T-helper 17 cell (primary cell): ENCODE measurements at regions not wholly inside any gene's neighbourhood (a gene's known extent, or its start where the extent isn't known, plus 50 kb on each side); places are given as distances from the start of the nearest gene placed in this dataset.
"Not testable (repeated sequence)": the region's sequence is repeated elsewhere in the genome, so short reads cannot be mapped to it uniquely, and the experiment has no call there.

Experiments used
- ATAC-seq: fragments of 150-1000 bp; cut with Tn5 transposase; 2 replicates; pipeline ENCODE4 v1.10.0; 2021; ENCODE audit warnings: mild to moderate bottlenecking, moderate library complexity
- DNase-seq, 3 donors: peaks; one replicate each; pipeline versions ENCODE4 v3.0.0 to v3.0.0-alpha.2; 2020 to 2021
- H3K9me3 ChIP-seq: one replicate; pipeline ENCODE4 v1.7.0; 2013; ENCODE audit warnings: low read length, mild to moderate bottlenecking; ENCODE audit not compliant: control insufficient read depth, poor library complexity, severe bottlenecking
- H3K27ac Mint-ChIP-seq: one replicate; pipeline ENCODE4 v1.8.0; 2022; ENCODE audit warnings: mild to moderate bottlenecking, moderate library complexity, mixed read lengths
- H3K27me3 Mint-ChIP-seq: one replicate; pipeline ENCODE4 v1.8.0; 2022; ENCODE audit warnings: mixed read lengths
- H3K36me3 Mint-ChIP-seq: one replicate; pipeline ENCODE4 v1.8.0; 2022; ENCODE audit warnings: low read depth, mixed read lengths
- H3K4me1 Mint-ChIP-seq: one replicate; pipeline ENCODE4 v1.8.0; 2022; ENCODE audit warnings: mild to moderate bottlenecking, mixed read lengths
- H3K4me3 Mint-ChIP-seq: one replicate; pipeline ENCODE4 v1.8.0; 2022; ENCODE audit warnings: mild to moderate bottlenecking, moderate library complexity, mixed read lengths

- no peak overlapping the region for H3K4me3 Mint-ChIP-seq
- no peaks in the 10 kb centered on the region for H3K36me3 Mint-ChIP-seq
- no peak overlapping the region for H3K27ac Mint-ChIP-seq
- no peaks in the 10 kb centered on the region for H3K4me1 Mint-ChIP-seq
- H3K27me3 Mint-ChIP-seq = no peaks in the 10 kb centered on the region
- ATAC-seq = no peak
- no peak for DNase-seq
- no peaks in the 10 kb centered on the region for H3K9me3 ChIP-seq
These were observed 282.6 kb downstream of the NUF2 start for GRCh38 chr1:163604321-163604720.

- Mint-ChIP-seq H3K27ac (no peak overlapping the region), H3K36me3 (no peaks in the 10 kb centered on the region), H3K27me3 (no peaks in the 10 kb centered on the region), H3K4me1 (no peaks in the 10 kb centered on the region), H3K4me3 (no peak overlapping the region)
- ATAC-seq (no peak), DNase-seq (no peak)
- no peaks in the 10 kb centered on the region for H3K9me3 ChIP-seq
These were observed 283.1 kb downstream of the NUF2 start for GRCh38 chr1:163604896-163605295.

GRCh38 chr1:163608979-163609378, 287.2 kb downstream of the NUF2 start:
- H3K36me3 Mint-ChIP-seq = no peaks in the 10 kb centered on the region

GRCh38 chr1:163609858-163610257, 288.1 kb downstream of the NUF2 start:
- Mint-ChIP-seq H3K4me3 (no peak overlapping the region), H3K4me1 (no peaks in the 10 kb centered on the region), H3K27ac (no peak overlapping the region), H3K36me3 (no peaks in the 10 kb centered on the region), H3K27me3 (no peaks in the 10 kb centered on the region)
- DNase-seq (no peak), ATAC-seq (no peak)
- no peaks in the 10 kb centered on the region for H3K9me3 ChIP-seq

More at GRCh38 chr1:163608979-163609378, 287.2 kb downstream of the NUF2 start:
- Mint-ChIP-seq H3K4me3 (no peak overlapping the region), H3K27ac (no peak overlapping the region), H3K27me3 (no peaks in the 10 kb centered on the region), H3K4me1 (no peaks in the 10 kb centered on the region)
- H3K9me3 ChIP-seq = no peaks in the 10 kb centered on the region
- DNase-seq (no peak), ATAC-seq (no peak)

- DNase-seq (no peak), ATAC-seq (no peak)
- no peaks in the 10 kb centered on the region for H3K9me3 ChIP-seq
- Mint-ChIP-seq H3K27ac (no peak overlapping the region), H3K36me3 (no peaks in the 10 kb centered on the region), H3K4me3 (no peak overlapping the region), H3K4me1 (no peaks in the 10 kb centered on the region), H3K27me3 (no peaks in the 10 kb centered on the region)
These were observed 288.7 kb downstream of the NUF2 start for GRCh38 chr1:163610486-163610885.

- no peaks in the 10 kb centered on the region for H3K4me1 Mint-ChIP-seq
- H3K36me3 Mint-ChIP-seq = no peaks in the 10 kb centered on the region
- H3K9me3 ChIP-seq = no peaks in the 10 kb centered on the region
- DNase-seq (no peak), ATAC-seq (no peak)
- no peak overlapping the region for H3K27ac Mint-ChIP-seq
- no peaks in the 10 kb centered on the region for H3K27me3 Mint-ChIP-seq
- no peak overlapping the region for H3K4me3 Mint-ChIP-seq
These were observed 292.6 kb downstream of the NUF2 start for GRCh38 chr1:163614361-163614760.

GRCh38 chr1:163628034-163628773, 306.4 kb downstream of the NUF2 start:
- H3K4me1 Mint-ChIP-seq = no peaks in the 10 kb centered on the region
- no peak for ATAC-seq
- H3K36me3 Mint-ChIP-seq = no peaks in the 10 kb centered on the region

GRCh38 chr1:163632269-163632668, 310.5 kb downstream of the NUF2 start:
- Mint-ChIP-seq H3K27me3 (no peaks in the 10 kb centered on the region), H3K36me3 (no peaks in the 10 kb centered on the region), H3K4me3 (no peak overlapping the region), H3K27ac (no peak overlapping the region), H3K4me1 (no peaks in the 10 kb centered on the region)
- no peaks in the 10 kb centered on the region for H3K9me3 ChIP-seq
- no peak for DNase-seq
- no peak for ATAC-seq

More at GRCh38 chr1:163628034-163628773, 306.4 kb downstream of the NUF2 start:
- Mint-ChIP-seq H3K27ac (no peak overlapping the region), H3K27me3 (no peaks in the 10 kb centered on the region), H3K4me3 (no peak overlapping the region)
- H3K9me3 ChIP-seq = no peaks in the 10 kb centered on the region
- DNase-seq = no peak

GRCh38 chr1:163633366-163633765, 311.6 kb downstream of the NUF2 start:
- Mint-ChIP-seq H3K27me3 (no peaks in the 10 kb centered on the region), H3K4me3 (no peak overlapping the region), H3K36me3 (no peaks in the 10 kb centered on the region), H3K27ac (no peak overlapping the region), H3K4me1 (no peaks in the 10 kb centered on the region)
- H3K9me3 ChIP-seq = no peaks in the 10 kb centered on the region
- no peak for ATAC-seq
- DNase-seq = no peak

- not testable (repeated sequence) for H3K27me3 Mint-ChIP-seq, DNase-seq, H3K27ac Mint-ChIP-seq, H3K4me3 Mint-ChIP-seq, H3K9me3 ChIP-seq, H3K4me1 Mint-ChIP-seq, ATAC-seq, H3K36me3 Mint-ChIP-seq
These were observed 323.9 kb downstream of the NUF2 start for GRCh38 chr1:163645676-163646075.

- Mint-ChIP-seq H3K27me3 (no peaks in the 10 kb centered on the region), H3K4me3 (no peak overlapping the region), H3K36me3 (no peaks in the 10 kb centered on the region), H3K27ac (no peak overlapping the region), H3K4me1 (no peaks in the 10 kb centered on the region)
- no peak for DNase-seq
- no peak for ATAC-seq
- no peaks in the 10 kb centered on the region for H3K9me3 ChIP-seq
These were observed 328.9 kb downstream of the NUF2 start for GRCh38 chr1:163650624-163651023.

- Mint-ChIP-seq H3K27ac (no peak overlapping the region), H3K27me3 (no peaks in the 10 kb centered on the region), H3K36me3 (no peaks in the 10 kb centered on the region), H3K4me1 (no peaks in the 10 kb centered on the region), H3K4me3 (no peak overlapping the region)
- DNase-seq = no peak
- no peaks in the 10 kb centered on the region for H3K9me3 ChIP-seq
- no peak for ATAC-seq
These were observed 330.7 kb downstream of the NUF2 start for GRCh38 chr1:163652441-163652840.

- Mint-ChIP-seq H3K27me3 (no peaks in the 10 kb centered on the region), H3K27ac (no peak overlapping the region), H3K4me1 (no peaks in the 10 kb centered on the region), H3K36me3 (no peaks in the 10 kb centered on the region), H3K4me3 (no peak overlapping the region)
- H3K9me3 ChIP-seq = no peaks in the 10 kb centered on the region
- ATAC-seq = no peak
- DNase-seq = no peak
These were observed 333.8 kb downstream of the NUF2 start for GRCh38 chr1:163655565-163655964.

GRCh38 chr1:163656095-163656759, 334.5 kb downstream of the NUF2 start:
- Mint-ChIP-seq H3K27ac (no peak overlapping the region), H3K36me3 (no peaks in the 10 kb centered on the region), H3K4me1 (no peaks in the 10 kb centered on the region), H3K27me3 (no peaks in the 10 kb centered on the region), H3K4me3 (no peak overlapping the region)
- ATAC-seq = no peak
- DNase-seq = no peak
- no peaks in the 10 kb centered on the region for H3K9me3 ChIP-seq
